Adrenal gland (tissue), 5 donors: ENCODE measurements at regions not wholly inside any gene's neighbourhood (a gene's known extent, or its start where the extent isn't known, plus 50 kb on each side); places are given as distances from the start of the nearest gene placed in this dataset.

Experiments used
- CTCF ChIP-seq, 6 experiments: fragments of 450-650 bp in 4 of 6; fragments of 200-600 bp in 2 of 6; sonication (generic) in 1 of 6; IDR thresholded peaks; 1 replicate in 5 of 6; 2 replicates in 1 of 6; pipeline versions ENCODE4 v1.5.1 to v1.8.0; 2016 to 2021; ENCODE audit warnings: antibody characterized with exemption in 6 of 6, mild to moderate bottlenecking in 2 of 6, moderate library complexity in 1 of 6
- POLR2A ChIP-seq, 2 donors: fragments of 450-650 bp; IDR thresholded peaks; one replicate each; pipeline ENCODE4 v1.6.1; 2017; ENCODE audit warnings: antibody characterized with exemption in 2 of 2, mild to moderate bottlenecking in 2 of 2, moderate library complexity in 1 of 2
- donor health status: DM: no; HTN: no; CAD: no.

GRCh38 chr1:102083192-102083591, 86.5 kb upstream of the OLFM3 start:
- TF ChIP-seq CTCF (IDR thresholded peaks at IDR 0.05) (no peak), POLR2A (IDR thresholded peaks at IDR 0.05) (no peak)
